Urothelium cell line (cell line): ENCODE measurements at regions not wholly inside any gene's neighbourhood (a gene's known extent, or its start where the extent isn't known, plus 50 kb on each side); places are given as distances from the start of the nearest gene placed in this dataset.

Experiments
- DNase-seq: peaks from one replicate; pipeline ENCODE4 v3.0.0; 2011; ENCODE audit warnings: low spot score, mixed read lengths
- FAIRE-seq: peaks from 2 replicates; lab custom pipeline; 2011; peaks lifted over from hg19 to GRCh38; lab: Jason Lieb, UNC

- DNase-seq = no peak
- no peak for FAIRE-seq
These were observed 79.1 kb upstream of the GPR12 start for GRCh38 chr13:26839682-26840081.

DNA sequence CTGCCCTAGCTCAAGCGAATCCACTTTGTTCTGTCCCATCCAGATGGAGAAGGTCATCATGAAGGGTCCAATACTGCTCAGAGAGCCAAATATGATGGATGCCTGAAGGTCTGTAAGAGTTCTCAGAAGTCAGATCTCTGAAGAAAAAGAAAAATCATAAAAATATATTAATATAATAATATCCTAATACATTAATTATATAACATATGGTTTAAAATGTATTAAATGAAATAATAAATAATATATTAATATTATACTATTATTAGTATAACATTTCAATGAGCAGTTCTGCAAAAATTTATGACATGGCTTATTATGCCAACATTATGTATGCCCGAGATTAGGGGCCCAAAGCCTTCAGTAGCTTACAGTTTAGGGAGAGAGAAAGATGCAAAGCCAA is 78.2 kb upstream of the GPR12 start:
- no peak for DNase-seq
- FAIRE-seq = no peak

DNA sequence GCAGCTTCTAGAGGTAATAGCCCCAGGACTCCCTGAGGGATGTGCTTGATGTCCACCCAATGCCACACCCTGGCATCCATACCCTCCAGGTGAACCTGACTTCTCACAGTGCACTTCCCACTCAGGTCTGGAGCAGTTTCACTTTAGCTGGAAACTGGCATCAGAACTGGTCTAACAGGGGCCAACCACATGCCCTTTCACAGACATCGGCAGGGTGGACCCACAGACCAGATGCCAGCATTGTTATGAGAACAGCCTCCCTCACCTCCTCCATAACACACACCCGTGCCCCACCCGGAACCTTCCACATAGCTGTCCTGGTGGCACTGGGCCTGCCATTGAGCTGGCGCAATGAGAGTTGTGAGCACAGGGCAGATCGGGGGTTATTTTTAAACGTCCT is 77.4 kb upstream of the GPR12 start:
- DNase-seq (no peak), FAIRE-seq (no peak)

DNA sequence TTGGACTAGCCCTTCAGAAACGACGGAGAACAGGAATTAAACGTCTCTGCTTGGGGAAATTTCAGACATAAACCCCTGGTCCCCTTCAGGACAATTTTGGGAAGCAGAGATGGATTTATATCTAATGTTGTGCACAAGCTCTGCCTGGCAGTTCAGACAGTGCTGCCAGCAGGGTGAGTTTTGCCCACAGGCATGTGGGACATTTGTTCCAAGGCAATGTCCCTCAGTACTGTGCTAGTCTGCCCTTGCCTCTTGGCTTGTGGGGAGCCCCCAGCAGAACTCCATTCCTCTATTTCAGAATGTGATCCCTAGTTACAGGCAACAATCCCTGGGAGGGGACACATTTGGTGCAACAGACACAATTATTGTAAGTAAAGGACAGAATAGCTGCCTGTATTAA is 76.5 kb upstream of the GPR12 start:
- FAIRE-seq (no peak), DNase-seq (no peak)

- no peak for DNase-seq
- no peak for FAIRE-seq
These were observed 76.0 kb upstream of the GPR12 start for GRCh38 chr13:26836626-26837025.

DNA sequence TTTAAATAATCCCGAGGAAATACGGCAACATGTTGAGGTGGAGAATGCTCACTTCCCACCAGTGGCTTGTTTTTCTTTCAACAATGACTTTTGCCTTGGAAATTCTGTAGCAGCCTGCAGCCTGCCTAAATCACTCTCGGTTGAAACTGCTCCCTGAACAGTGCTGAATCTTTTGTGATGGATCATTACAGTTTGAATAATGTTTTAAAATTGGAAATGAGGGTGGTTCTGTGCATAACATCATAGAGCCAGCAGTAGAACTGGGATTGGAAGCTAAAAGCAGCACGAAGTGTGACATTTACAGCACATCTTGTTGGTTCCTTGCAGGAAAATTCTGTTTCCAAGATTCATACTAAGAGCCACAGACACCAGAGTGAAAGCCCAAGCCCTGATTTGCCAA is 74.1 kb upstream of the GPR12 start:
- DNase-seq (no peak), FAIRE-seq (no peak)

GRCh38 chr13:26831336-26831908 is 70.8 kb upstream of the GPR12 start:
- DNase-seq (no peak), FAIRE-seq (no peak)

GRCh38 chr13:26829716-26830115 is 69.1 kb upstream of the GPR12 start:
- no peak for FAIRE-seq
- DNase-seq = no peak

DNA sequence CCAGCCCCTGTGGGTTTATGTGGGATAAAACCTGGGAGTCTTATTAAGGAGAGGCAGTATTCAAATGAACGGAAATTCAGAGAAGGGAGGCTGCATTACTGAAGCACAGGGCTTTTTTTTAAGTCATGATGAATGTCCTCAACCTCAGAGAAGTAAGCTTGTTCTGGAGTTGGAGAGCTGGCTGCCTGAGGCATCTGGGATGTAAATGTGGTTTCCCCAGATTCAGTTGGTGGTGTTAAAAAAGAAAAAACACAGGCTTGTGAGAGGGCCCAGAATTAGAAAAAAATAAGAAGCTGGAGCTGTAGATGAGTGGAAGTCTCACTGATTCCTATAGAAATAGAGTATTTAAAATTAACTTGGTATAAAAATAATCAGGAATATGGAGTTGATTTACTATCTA is 64.0 kb upstream of the GPR12 start:
- FAIRE-seq = no peak
- DNase-seq = no peak

DNA sequence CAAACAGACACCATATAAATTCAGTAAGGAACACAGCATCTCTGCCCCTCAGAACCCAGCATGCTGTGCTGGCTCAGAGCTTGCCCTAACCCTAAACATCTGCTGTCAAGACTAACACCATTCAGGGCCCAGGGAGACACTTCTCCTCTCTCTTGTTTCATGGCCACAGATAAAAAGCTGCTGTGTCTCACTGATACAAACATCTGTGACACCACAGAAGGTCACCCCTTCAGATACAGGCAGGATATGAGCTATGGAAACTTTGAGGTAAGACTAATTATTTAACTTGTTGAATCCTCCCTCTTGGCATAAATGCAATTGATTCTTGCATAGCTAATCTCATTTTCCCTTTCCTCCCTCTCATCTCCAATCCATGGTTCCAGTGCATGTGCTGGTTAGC is 61.6 kb upstream of the GPR12 start:
- no peak for DNase-seq
- FAIRE-seq = no peak

GRCh38 chr13:26821672-26822071 is 61.1 kb upstream of the GPR12 start:
- FAIRE-seq = no peak
- DNase-seq = no peak

GRCh38 chr13:26820871-26821270 is 60.3 kb upstream of the GPR12 start:
- no peak for DNase-seq
- no peak for FAIRE-seq

GRCh38 chr13:26819046-26819445 is 58.5 kb upstream of the GPR12 start:
- DNase-seq (no peak), FAIRE-seq (no peak)

GRCh38 chr13:26816881-26817280 is 56.3 kb upstream of the GPR12 start:
- no peak for FAIRE-seq
- DNase-seq = no peak

- FAIRE-seq (no peak), DNase-seq (no peak)
These were observed 53.4 kb upstream of the GPR12 start for GRCh38 chr13:26813980-26814348.

GRCh38 chr13:26813321-26813979 is 52.9 kb upstream of the GPR12 start:
- no peak for DNase-seq
- FAIRE-seq = no peak

DNA sequence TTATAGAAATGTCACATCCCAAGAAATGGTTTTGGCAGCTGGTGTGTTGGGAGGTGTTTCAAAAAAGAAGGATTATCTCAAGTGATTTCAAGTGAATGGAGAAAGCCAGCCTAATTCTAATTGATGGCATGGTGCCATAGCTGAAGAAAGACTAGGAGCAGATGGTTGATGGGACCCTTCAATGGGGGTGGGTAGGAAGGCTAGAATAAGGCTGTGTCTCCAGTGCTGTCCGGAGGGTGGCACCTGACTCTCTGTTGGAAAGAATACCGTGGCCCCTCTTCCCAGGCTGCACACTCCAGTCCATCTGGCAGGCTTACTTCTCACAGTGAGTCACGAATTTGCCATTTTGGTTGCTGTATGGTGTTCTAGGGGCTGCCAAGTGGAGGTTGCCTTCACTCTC is 51.0 kb upstream of the GPR12 start:
- FAIRE-seq (no peak), DNase-seq (no peak)
